ENCODE measurements at regions not wholly inside any gene's neighbourhood (a gene's known extent, or its start where the extent isn't known, plus 50 kb on each side); places are given as distances from the start of the nearest gene placed in this dataset.

DNA sequence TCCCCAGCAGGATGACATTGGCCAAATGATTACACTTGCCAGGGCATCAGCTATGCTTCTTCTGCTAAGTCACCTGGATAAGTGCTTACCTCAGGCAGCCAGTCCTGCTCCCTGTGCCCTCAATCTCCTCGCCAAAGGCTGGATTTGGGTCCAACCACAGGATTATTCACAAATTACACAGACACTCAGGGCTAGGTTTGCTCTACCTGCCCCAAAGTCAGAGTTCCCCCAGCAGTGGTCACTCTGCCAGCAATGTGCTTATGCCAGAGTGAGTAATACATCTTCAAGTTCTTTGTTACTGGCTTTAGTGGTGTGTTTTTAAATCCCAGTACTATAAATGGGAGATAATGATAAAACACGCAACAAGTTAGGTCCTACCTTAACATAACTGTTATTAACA, 189.7 kb upstream of the SEMA3D start (continued):
- TF ChIP-seq, protein P1, sequence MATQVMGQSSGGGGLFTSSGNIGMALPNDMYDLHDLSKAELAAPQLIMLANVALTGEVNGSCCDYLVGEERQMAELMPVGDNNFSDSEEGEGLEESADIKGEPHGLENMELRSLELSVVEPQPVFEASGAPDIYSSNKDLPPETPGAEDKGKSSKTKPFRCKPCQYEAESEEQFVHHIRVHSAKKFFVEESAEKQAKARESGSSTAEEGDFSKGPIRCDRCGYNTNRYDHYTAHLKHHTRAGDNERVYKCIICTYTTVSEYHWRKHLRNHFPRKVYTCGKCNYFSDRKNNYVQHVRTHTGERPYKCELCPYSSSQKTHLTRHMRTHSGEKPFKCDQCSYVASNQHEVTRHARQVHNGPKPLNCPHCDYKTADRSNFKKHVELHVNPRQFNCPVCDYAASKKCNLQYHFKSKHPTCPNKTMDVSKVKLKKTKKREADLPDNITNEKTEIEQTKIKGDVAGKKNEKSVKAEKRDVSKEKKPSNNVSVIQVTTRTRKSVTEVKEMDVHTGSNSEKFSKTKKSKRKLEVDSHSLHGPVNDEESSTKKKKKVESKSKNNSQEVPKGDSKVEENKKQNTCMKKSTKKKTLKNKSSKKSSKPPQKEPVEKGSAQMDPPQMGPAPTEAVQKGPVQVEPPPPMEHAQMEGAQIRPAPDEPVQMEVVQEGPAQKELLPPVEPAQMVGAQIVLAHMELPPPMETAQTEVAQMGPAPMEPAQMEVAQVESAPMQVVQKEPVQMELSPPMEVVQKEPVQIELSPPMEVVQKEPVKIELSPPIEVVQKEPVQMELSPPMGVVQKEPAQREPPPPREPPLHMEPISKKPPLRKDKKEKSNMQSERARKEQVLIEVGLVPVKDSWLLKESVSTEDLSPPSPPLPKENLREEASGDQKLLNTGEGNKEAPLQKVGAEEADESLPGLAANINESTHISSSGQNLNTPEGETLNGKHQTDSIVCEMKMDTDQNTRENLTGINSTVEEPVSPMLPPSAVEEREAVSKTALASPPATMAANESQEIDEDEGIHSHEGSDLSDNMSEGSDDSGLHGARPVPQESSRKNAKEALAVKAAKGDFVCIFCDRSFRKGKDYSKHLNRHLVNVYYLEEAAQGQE (IDR thresholded peaks at IDR 0.05): no peak
- no peak for TF ChIP-seq HOXB5 (CRISPR knock-in tag; IDR thresholded peaks at IDR 0.05)
- TF ChIP-seq ZSCAN20 (CRISPR knock-in tag; IDR thresholded peaks at IDR 0.05): no peak
- TF ChIP-seq ZNF302 (CRISPR knock-in tag; IDR thresholded peaks at IDR 0.05): no peak

DNA sequence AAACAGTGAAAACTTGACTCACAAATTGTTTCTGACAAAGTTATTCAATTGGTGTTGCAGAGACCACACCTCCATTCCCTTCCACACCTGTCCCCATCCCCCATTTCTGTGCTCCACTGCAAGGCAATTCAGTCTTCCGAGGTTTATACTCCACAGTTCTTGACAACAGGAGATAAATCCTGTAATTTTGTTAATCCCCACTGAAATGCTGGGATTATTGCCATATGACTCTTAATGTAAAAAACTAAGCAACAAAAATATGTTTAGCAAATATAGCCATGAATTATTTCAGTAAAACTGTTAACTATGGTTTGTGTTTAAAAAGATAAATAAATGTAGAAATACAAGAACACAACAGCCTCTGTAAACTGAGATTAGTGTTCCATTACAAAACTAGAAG, 170.1 kb upstream of the SEMA3D start:
- Histone ChIP-seq H3K4me1 (no peaks in the 10 kb centered on the region), H3K4me2 (no peak overlapping the region), H3K27ac (no peak overlapping the region), H3K4me3 (no peak overlapping the region), H3K9me3 (no peaks in the 10 kb centered on the region)
- TF ChIP-seq, protein P2, sequence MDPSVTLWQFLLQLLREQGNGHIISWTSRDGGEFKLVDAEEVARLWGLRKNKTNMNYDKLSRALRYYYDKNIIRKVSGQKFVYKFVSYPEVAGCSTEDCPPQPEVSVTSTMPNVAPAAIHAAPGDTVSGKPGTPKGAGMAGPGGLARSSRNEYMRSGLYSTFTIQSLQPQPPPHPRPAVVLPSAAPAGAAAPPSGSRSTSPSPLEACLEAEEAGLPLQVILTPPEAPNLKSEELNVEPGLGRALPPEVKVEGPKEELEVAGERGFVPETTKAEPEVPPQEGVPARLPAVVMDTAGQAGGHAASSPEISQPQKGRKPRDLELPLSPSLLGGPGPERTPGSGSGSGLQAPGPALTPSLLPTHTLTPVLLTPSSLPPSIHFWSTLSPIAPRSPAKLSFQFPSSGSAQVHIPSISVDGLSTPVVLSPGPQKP (IDR thresholded peaks at IDR 0.05; ENCODE audit: low read depth, low read length): no peak
- TF ChIP-seq, protein P3, sequence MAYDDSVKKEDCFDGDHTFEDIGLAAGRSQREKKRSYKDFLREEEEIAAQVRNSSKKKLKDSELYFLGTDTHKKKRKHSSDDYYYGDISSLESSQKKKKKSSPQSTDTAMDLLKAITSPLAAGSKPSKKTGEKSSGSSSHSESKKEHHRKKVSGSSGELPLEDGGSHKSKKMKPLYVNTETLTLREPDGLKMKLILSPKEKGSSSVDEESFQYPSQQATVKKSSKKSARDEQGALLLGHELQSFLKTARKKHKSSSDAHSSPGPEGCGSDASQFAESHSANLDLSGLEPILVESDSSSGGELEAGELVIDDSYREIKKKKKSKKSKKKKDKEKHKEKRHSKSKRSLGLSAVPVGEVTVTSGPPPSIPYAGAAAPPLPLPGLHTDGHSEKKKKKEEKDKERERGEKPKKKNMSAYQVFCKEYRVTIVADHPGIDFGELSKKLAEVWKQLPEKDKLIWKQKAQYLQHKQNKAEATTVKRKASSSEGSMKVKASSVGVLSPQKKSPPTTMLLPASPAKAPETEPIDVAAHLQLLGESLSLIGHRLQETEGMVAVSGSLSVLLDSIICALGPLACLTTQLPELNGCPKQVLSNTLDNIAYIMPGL (CRISPR knock-in tag; IDR thresholded peaks at IDR 0.05; ENCODE audit: borderline replicate concordance): no peak
- TF ChIP-seq POLR2A (IDR thresholded peaks at IDR 0.05; ENCODE audit: low read length): no peak
- ATAC-seq (no peak), DNase-seq (ENCODE audit: low read depth in 1 of 2, low spot score in 1 of 2) (no peak), FAIRE-seq (no peak)
- CTCF ChIA-PET: no interaction called here
- WGBS (ENCODE audit: missing lambda C conversion rate): 7% methylated on average over 1 of the region's 1 CpG
- POLR2A ChIA-PET: no interaction called here

DNA sequence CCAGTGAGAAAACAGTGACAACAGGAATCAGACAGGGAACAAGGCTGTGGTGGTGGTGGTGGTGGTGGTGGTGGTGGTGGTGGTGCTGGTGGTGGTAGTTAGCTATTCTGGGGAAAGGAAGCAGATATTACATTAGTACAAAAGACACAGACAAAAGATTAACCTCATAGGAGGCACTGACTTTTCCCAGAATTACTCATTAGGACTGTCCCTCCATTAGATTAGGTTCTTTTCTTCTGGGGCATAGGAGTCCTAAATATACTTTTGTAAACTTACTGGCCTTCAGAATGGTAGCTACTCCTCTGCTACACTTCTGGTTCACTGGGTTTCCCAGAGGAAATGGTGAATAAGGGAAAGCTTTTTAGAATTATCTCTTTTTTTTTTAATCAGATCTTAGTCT, 156.6 kb upstream of the SEMA3D start:
- H3K9me3 ChIP-seq: no peaks in the 10 kb centered on the region
- CTCF ChIA-PET: no interaction called here
- no peak for DNase-seq (ENCODE audit: low read depth in 1 of 2, low spot score in 1 of 2)
- H3K4me2 ChIP-seq: no peak overlapping the region
- H3K27ac ChIP-seq: no peak overlapping the region
- TF ChIP-seq NFE2L2 (conservative IDR thresholded peaks at IDR 0.05; ENCODE audit: low read length): no peak
- TF ChIP-seq, protein P4, sequence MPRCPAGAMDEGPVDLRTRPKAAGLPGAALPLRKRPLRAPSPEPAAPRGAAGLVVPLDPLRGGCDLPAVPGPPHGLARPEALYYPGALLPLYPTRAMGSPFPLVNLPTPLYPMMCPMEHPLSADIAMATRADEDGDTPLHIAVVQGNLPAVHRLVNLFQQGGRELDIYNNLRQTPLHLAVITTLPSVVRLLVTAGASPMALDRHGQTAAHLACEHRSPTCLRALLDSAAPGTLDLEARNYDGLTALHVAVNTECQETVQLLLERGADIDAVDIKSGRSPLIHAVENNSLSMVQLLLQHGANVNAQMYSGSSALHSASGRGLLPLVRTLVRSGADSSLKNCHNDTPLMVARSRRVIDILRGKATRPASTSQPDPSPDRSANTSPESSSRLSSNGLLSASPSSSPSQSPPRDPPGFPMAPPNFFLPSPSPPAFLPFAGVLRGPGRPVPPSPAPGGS (IDR thresholded peaks at IDR 0.05): no peak
- no peak for TF ChIP-seq RARB (CRISPR knock-in tag; IDR thresholded peaks at IDR 0.05)
- no peak for TF ChIP-seq CHD4 (IDR thresholded peaks at IDR 0.05; ENCODE audit: borderline replicate concordance)
- TF ChIP-seq NPAS2 (CRISPR knock-in tag; IDR thresholded peaks at IDR 0.05; ENCODE audit: borderline replicate concordance): no peak
- TF ChIP-seq POLR2A (IDR thresholded peaks at IDR 0.05; ENCODE audit: low read length): no peak
- TF ChIP-seq HOXB13 (CRISPR knock-in tag; IDR thresholded peaks at IDR 0.05; ENCODE audit: low read depth): no peak
- TF ChIP-seq NR3C1 (IDR thresholded peaks at IDR 0.05): no peak
- TF ChIP-seq, protein P5, sequence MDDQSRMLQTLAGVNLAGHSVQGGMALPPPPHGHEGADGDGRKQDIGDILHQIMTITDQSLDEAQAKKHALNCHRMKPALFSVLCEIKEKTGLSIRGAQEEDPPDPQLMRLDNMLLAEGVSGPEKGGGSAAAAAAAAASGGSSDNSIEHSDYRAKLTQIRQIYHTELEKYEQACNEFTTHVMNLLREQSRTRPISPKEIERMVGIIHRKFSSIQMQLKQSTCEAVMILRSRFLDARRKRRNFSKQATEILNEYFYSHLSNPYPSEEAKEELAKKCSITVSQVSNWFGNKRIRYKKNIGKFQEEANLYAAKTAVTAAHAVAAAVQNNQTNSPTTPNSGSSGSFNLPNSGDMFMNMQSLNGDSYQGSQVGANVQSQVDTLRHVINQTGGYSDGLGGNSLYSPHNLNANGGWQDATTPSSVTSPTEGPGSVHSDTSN (IDR thresholded peaks at IDR 0.05): no peak
- TF ChIP-seq MAZ (IDR thresholded peaks at IDR 0.05; ENCODE audit: borderline replicate concordance, low read depth, low read length): no peak
- TF ChIP-seq EHF (CRISPR knock-in tag; IDR thresholded peaks at IDR 0.05): no peak
- no peaks in the 10 kb centered on the region for H3K4me1 ChIP-seq
- ATAC-seq: no peak
- FAIRE-seq: no peak
- POLR2A ChIA-PET: no interaction called here
- H3K4me3 ChIP-seq: no peak overlapping the region

All from A549 (cell line).